Mucosa of descending colon (tissue), 3 donors: ENCODE measurements at regions not wholly inside any gene's neighbourhood (a gene's known extent, or its start where the extent isn't known, plus 50 kb on each side); places are given as distances from the start of the nearest gene placed in this dataset.

Source experiments
- ATAC-seq: fragments of 200-7000 bp; cut with Tn5 transposase; one replicate; pipeline ENCODE4 v1.9.1; 2020; ENCODE audit warnings: mild to moderate bottlenecking, moderate library complexity
- DNase-seq, 3 donors: peaks; one replicate each; pipeline ENCODE4 v3.0.0-alpha.2; 2020
- H3K36me3 ChIP-seq: fragments of 200-600 bp; one replicate; pipeline ENCODE4 v1.8.0; 2021; ENCODE audit warnings: low read depth, mild to moderate bottlenecking
- H3K4me1 ChIP-seq: fragments of 200-600 bp; one replicate; pipeline ENCODE4 v1.8.0; 2021; ENCODE audit warnings: low read depth, mild to moderate bottlenecking
- H3K4me3 ChIP-seq: fragments of 200-600 bp; one replicate; pipeline ENCODE4 v1.8.0; 2021; ENCODE audit warnings: mild to moderate bottlenecking
- H3K9me3 ChIP-seq: fragments of 200-600 bp; one replicate; pipeline ENCODE4 v1.8.0; 2021; ENCODE audit warnings: mild to moderate bottlenecking
- intact Hi-C, 2 donors: fragments of 100-400 bp; cut with DNase I in 1 of 2; cut with micrococcal nuclease in 1 of 2; formaldehyde crosslinking; loops; one replicate each; pipeline versions ENCODE4 v1.11.0 to v1.11.1; 2022; cut with DNase I, micrococcal nuclease
- TF ChIP-seq, protein P1 (sequence below): fragments of 200-600 bp; IDR thresholded peaks from one replicate; pipeline ENCODE4 v1.8.0; 2022; ENCODE audit warnings: antibody characterized with exemption, mild to moderate bottlenecking
- donor health status: DM: no; HTN: no; CAD: no; lungs with moderate emphysema.
- donor health status: DM: no; HTN: no; CAD: no.
- donor health status: DM: no; HTN: yes; CAD: no.

DNA sequence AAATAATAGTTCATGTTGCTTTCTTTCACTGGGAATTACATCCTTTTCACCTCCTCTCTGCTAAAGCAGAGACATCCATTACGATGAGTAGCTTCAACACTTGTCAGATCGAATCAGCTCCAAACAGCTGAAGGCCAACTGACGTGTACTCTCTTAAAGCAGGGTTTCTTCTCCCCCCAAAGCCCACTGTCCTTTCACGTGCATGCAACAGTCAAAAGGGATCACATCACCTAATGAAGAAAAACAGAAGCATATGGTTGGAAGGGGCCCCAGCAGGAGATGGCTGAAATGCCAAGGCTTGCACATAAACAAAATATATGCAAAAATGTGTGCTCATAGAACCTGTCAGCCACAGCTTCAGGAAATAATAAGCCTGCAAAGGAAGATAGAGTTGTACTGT, 421.6 kb downstream of the ANXA1 start:
- H3K36me3 ChIP-seq, result no peaks in the 10 kb centered on the region
- no peaks in the 10 kb centered on the region for H3K4me1 ChIP-seq
- no peaks in the 10 kb centered on the region for H3K9me3 ChIP-seq
- intact Hi-C loops, result no loop called here
- TF ChIP-seq, protein P1, sequence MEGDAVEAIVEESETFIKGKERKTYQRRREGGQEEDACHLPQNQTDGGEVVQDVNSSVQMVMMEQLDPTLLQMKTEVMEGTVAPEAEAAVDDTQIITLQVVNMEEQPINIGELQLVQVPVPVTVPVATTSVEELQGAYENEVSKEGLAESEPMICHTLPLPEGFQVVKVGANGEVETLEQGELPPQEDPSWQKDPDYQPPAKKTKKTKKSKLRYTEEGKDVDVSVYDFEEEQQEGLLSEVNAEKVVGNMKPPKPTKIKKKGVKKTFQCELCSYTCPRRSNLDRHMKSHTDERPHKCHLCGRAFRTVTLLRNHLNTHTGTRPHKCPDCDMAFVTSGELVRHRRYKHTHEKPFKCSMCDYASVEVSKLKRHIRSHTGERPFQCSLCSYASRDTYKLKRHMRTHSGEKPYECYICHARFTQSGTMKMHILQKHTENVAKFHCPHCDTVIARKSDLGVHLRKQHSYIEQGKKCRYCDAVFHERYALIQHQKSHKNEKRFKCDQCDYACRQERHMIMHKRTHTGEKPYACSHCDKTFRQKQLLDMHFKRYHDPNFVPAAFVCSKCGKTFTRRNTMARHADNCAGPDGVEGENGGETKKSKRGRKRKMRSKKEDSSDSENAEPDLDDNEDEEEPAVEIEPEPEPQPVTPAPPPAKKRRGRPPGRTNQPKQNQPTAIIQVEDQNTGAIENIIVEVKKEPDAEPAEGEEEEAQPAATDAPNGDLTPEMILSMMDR, result no peak
- ATAC-seq (no peak), DNase-seq (no peak)
- H3K4me3 ChIP-seq, result no peak overlapping the region

DNA sequence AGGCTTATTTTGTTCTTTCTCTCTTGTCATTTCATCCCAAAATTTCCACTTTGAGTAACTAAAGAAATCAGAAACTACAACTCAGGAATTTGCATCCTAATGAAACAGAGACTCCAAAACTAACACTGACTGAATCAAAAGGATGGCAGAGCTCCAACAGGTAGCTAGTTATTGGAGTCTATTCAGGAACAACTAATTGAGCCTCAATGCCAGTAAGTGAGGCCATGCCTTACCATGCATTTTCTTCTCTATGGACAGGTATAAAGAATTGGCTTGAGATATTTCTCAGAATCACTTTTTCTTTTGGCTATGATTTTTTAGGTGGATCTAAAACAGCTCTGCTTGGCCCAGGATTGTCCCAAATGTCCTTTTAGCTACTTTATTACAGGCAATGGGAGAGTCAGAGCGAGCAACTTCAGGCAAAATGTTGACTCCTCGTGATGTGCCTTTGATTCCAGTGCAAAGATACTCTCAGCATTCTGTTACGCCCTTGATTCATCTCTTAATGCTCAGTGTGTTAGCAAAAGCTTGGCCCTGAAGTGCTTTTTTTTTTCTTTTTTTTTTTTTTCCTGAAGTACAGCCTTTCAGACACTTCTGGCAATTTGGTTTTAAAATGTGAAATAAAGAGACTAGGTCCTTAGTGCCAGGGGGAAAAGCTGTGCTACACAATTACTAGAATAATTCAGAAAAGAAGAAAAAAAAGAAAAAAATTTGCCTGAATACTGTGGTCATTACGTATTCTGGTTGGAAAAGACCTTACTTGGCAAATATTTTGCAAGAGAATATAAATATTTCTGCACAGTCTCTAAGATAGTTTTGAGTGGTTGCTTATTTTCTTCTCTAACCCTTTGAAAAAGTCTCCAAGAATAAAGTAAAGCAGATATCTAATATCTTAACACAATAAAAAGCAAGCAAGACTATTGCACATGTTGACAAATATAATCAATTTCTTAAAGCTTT, 423.7 kb downstream of the ANXA1 start:
- DNase-seq (no peak), ATAC-seq (no peak)
- Histone ChIP-seq H3K36me3 (no peaks in the 10 kb centered on the region), H3K4me1 (no peaks in the 10 kb centered on the region), H3K4me3 (no peak overlapping the region), H3K9me3 (no peaks in the 10 kb centered on the region)
- TF ChIP-seq, protein P1, result no peak
- intact Hi-C loops, result no loop called here

DNA sequence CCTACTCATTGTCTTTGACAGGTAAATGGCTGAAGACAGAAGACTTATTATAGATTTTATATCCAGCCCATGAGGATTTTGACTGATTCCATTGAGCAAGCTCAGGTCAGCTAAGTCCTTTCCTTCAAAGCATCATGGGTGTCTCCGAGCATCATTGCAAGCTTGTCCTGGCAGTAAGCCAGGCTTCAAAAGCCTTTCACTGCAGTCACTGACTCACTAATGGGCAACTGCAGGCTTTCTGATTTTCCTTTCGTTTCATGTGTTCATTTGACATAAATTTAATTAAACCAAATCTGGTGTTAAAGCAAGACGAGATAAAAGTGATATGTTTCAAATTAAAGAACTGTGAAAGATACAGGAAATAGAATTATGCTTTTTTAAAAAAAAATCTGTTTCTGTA, 426.2 kb downstream of the ANXA1 start:
- no peak overlapping the region for H3K4me3 ChIP-seq
- no peaks in the 10 kb centered on the region for H3K36me3 ChIP-seq
- no peaks in the 10 kb centered on the region for H3K9me3 ChIP-seq
- no peak for ATAC-seq
- DNase-seq, result no peak
- no peaks in the 10 kb centered on the region for H3K4me1 ChIP-seq
- TF ChIP-seq, protein P1, result no peak
- intact Hi-C loops, result no loop called here

DNA sequence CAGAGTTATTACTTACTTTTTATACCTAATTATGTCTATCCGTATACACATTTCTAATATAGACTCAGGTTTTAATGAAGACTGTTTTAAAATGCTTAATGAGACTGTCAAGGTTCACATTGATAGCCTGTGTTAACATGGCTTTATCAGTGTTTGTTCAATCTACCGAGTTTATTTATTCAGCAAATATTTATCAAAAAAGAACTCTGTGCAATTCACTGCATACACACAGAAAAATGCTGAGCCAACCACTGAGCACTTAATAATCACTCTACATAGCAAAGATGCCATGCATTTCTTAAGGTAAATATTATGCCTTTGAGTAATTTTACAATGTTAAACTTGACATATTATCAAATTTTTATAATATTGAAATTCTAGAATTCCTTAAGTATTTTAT, 428.2 kb downstream of the ANXA1 start:
- TF ChIP-seq, protein P1, result no peak
- no peak for DNase-seq
- H3K4me3 ChIP-seq, result no peak overlapping the region
- no peaks in the 10 kb centered on the region for H3K4me1 ChIP-seq
- ATAC-seq, result no peak
- H3K36me3 ChIP-seq, result no peaks in the 10 kb centered on the region
- intact Hi-C loops, result no loop called here
- H3K9me3 ChIP-seq, result no peaks in the 10 kb centered on the region

DNA sequence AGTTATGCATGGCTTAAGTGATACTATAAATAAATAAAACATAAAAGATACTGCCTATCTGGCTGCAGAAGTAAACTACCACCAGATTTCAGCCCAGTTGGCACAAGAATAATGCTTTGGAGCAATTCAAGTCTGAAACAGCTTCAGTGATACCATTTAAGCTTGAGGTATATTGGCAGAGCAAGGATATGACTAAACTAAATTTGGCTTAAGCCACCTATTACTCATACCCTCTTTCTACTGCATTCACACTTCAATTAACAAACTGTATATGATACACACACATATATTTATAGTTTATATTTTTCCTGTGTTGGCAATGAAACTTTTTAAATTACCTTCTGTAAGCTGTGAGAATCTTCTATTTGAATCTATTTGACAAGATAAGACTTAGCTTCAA, 431.9 kb downstream of the ANXA1 start:
- Histone ChIP-seq H3K4me1 (no peaks in the 10 kb centered on the region), H3K36me3 (no peaks in the 10 kb centered on the region), H3K9me3 (no peaks in the 10 kb centered on the region), H3K4me3 (no peak overlapping the region)
- DNase-seq, result no peak
- no peak for ATAC-seq
- TF ChIP-seq, protein P1, result no peak
- intact Hi-C loops, result no loop called here
